ENCODE measurements at regions not wholly inside any gene's neighbourhood (a gene's known extent, or its start where the extent isn't known, plus 50 kb on each side); places are given as distances from the start of the nearest gene placed in this dataset.

DNA sequence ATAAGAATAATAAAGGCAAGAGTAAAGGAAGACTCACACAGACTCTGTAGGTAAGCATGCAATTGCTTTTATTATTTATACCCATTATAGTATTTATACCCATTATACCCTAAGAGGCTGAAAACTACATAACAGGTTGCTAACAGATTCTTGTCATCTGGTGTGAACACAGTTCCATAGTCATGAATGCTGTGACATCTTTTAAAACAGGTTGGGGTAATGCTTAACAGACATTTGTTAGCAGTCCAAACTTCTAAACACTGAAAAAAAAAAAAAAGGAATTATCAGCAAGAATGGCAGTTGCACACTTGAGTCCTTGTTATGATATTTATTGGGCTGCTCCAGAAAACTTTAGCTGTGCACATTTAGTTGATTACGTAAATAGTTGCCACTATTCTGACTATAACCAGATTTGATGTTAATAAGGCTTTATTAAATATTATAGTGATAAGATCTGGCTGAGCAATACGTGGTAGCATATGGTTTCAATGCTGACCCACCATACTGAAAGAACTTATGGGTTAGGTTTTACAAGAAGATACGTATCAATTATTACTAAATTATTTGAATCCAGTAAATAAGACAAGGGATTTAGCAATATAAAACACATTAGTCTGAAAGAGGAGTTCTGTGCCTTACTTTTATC lies 888.8 kb downstream of the LRRTM4 start:
- TF ChIP-seq, protein P1, sequence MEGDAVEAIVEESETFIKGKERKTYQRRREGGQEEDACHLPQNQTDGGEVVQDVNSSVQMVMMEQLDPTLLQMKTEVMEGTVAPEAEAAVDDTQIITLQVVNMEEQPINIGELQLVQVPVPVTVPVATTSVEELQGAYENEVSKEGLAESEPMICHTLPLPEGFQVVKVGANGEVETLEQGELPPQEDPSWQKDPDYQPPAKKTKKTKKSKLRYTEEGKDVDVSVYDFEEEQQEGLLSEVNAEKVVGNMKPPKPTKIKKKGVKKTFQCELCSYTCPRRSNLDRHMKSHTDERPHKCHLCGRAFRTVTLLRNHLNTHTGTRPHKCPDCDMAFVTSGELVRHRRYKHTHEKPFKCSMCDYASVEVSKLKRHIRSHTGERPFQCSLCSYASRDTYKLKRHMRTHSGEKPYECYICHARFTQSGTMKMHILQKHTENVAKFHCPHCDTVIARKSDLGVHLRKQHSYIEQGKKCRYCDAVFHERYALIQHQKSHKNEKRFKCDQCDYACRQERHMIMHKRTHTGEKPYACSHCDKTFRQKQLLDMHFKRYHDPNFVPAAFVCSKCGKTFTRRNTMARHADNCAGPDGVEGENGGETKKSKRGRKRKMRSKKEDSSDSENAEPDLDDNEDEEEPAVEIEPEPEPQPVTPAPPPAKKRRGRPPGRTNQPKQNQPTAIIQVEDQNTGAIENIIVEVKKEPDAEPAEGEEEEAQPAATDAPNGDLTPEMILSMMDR (IDR thresholded peaks at IDR 0.05), result no peak
- no peak for TF ChIP-seq POLR2A (IDR thresholded peaks at IDR 0.05)

Measured in uterus (tissue), 2 donors.